GM23338 (cell line): ENCODE measurements at regions not wholly inside any gene's neighbourhood (a gene's known extent, or its start where the extent isn't known, plus 50 kb on each side); places are given as distances from the start of the nearest gene placed in this dataset.

ENCODE experiments used
- CREB1 ChIP-seq: fragments of 250-450 bp; sonication (Bioruptor Pico); IDR thresholded peaks from 2 replicates; pipeline ENCODE4 v1.5.0; 2020; ENCODE audit warnings: low read depth, mild to moderate bottlenecking, moderate library complexity
- CTCF ChIP-seq, 2 experiments: fragments of 200-600 bp in 1 of 2; sonication (generic) in 1 of 2; conservative IDR thresholded peaks; 2 replicates each; pipeline versions ENCODE4 v1.5.1 to v1.6.1; 2016 to 2017; ENCODE audit warnings: antibody characterized with exemption in 2 of 2, low read depth in 2 of 2, mild to moderate bottlenecking in 2 of 2, moderate library complexity in 1 of 2
- EZH2 ChIP-seq: fragments of 200-600 bp; sonication (generic); IDR thresholded peaks from one replicate; pipeline ENCODE4 v1.8.0; 2017; ENCODE audit warnings: antibody characterized with exemption, mild to moderate bottlenecking, low read depth; ENCODE audit not compliant: unreplicated experiment
- EZH2phosphoT487 ChIP-seq: fragments of 200-600 bp; sonication (generic); IDR thresholded peaks from one replicate; pipeline ENCODE4 v1.8.1; 2018; ENCODE audit warnings: antibody characterized with exemption; ENCODE audit not compliant: unreplicated experiment
- NANOG ChIP-seq: IDR thresholded peaks from 2 replicates; pipeline ENCODE4 v1.6.1; 2016; ENCODE audit warnings: antibody characterized with exemption, borderline replicate concordance
- POLR2AphosphoS5 ChIP-seq: IDR thresholded peaks from 2 replicates; pipeline ENCODE4 v1.6.1; 2016; ENCODE audit warnings: antibody characterized with exemption, low read depth
- REST ChIP-seq: IDR thresholded peaks from one replicate; pipeline ENCODE4 v1.6.1; 2018; ENCODE audit warnings: antibody characterized with exemption; ENCODE audit not compliant: unreplicated experiment
- ZNF114 ChIP-seq: fragments of 250-450 bp; sonication (Bioruptor Pico); IDR thresholded peaks from 2 replicates; pipeline ENCODE4 v1.5.0; 2020; ENCODE audit warnings: mild to moderate bottlenecking, moderate library complexity

- TF ChIP-seq CTCF (conservative IDR thresholded peaks at IDR 0.05; ENCODE audit: low read depth in 2 of 2) (no peak), POLR2AphosphoS5 (no peak), CREB1 (CRISPR knock-in tag) (no peak), EZH2 (no peak), EZH2phosphoT487 (no peak), NANOG (no peak), ZNF114 (CRISPR knock-in tag) (no peak), REST (no peak)
Measured at GRCh38 chr7:72462311-72462710, 50.2 kb upstream of the CALN1 start.
